A549 (cell line): ENCODE measurements at regions not wholly inside any gene's neighbourhood (a gene's known extent, or its start where the extent isn't known, plus 50 kb on each side); places are given as distances from the start of the nearest gene placed in this dataset.

Experiments
- ATAC-seq, 2 experiments: fragments of 200-7000 bp in 1 of 2; fragments of >200 bp in 1 of 2; cut with Nextera tagmentation in 1 of 2; cut with Tn5 transposase in 1 of 2; 3 replicates each; pipeline versions ENCODE4 v1.8.0 to v1.9.1; 2018 to 2020; ENCODE audit warnings: mild to moderate bottlenecking in 1 of 2, moderate library complexity in 1 of 2
- CTCF ChIA-PET: fragments of 300-600 bp; sonication (Branson Sonifier 250); formaldehyde crosslinking; extraction: SDS; loops from one replicate; lab custom pipeline; 2021; ENCODE audit warnings: antibody characterized with exemption, inconsistent platforms; lab: Yijun Ruan, JAX
- POLR2A ChIA-PET: fragments of 350-600 bp; formaldehyde crosslinking; extraction: SDS; loops from one replicate; lab custom pipeline; 2021; ENCODE audit warnings: antibody characterized with exemption, inconsistent platforms; lab: Yijun Ruan, JAX
- DNase-seq, 2 experiments: peaks; one replicate each; pipeline versions ENCODE4 v3.0.0 to v3.0.0-alpha.2; 2011 to 2016; ENCODE audit warnings: low read depth in 1 of 2, low spot score in 1 of 2
- FAIRE-seq: peaks from 2 replicates; lab custom pipeline; 2011; peaks lifted over from hg19 to GRCh38; lab: Jason Lieb, UNC
- H3K27ac ChIP-seq, 2 experiments: fragments of >200 bp; sonication (Bioruptor Twin); formaldehyde crosslinking; 3 replicates each; pipeline ENCODE4 v1.5.1; 2016 to 2017
- H3K4me1 ChIP-seq: fragments of >200 bp; sonication (Bioruptor Twin); formaldehyde crosslinking; 3 replicates; pipeline ENCODE4 v1.6.1; 2016
- H3K4me2 ChIP-seq: fragments of >200 bp; sonication (Bioruptor Twin); formaldehyde crosslinking; 3 replicates; pipeline ENCODE4 v1.6.1; 2016
- H3K4me3 ChIP-seq: fragments of >200 bp; sonication (Bioruptor Twin); formaldehyde crosslinking; 3 replicates; pipeline ENCODE4 v1.5.1; 2016
- H3K9me3 ChIP-seq: fragments of >200 bp; sonication (Bioruptor Twin); formaldehyde crosslinking; 3 replicates; pipeline ENCODE4 v1.6.1; 2016
- BHLHE40 ChIP-seq: IDR thresholded peaks from 2 replicates; pipeline ENCODE4 v1.6.1; 2012; ENCODE audit warnings: low read depth, low read length, inconsistent platforms
- CEBPB ChIP-seq, 2 experiments: fragments of >200 bp in 1 of 2; sonication (Bioruptor Twin) in 1 of 2; formaldehyde crosslinking in 1 of 2; IDR thresholded peaks; 2 replicates each; pipeline ENCODE4 v1.6.1; 2012 to 2016
- CHD4 ChIP-seq: fragments of 200-600 bp; sonication (generic); IDR thresholded peaks from 2 replicates; pipeline ENCODE4 v1.6.1; 2016; ENCODE audit warnings: antibody characterized with exemption, mild to moderate bottlenecking, borderline replicate concordance
- EHF ChIP-seq: fragments of 250-450 bp; sonication (Bioruptor Pico); IDR thresholded peaks from 2 replicates; pipeline ENCODE4 v1.5.0; 2020; ENCODE audit warnings: mild to moderate bottlenecking
- EP300 ChIP-seq, 2 experiments: fragments of >200 bp; sonication (Bioruptor Twin); formaldehyde crosslinking; IDR thresholded peaks; 2 replicates in 1 of 2; 3 replicates in 1 of 2; pipeline ENCODE4 v1.6.1; 2016 to 2017
- ESRRA ChIP-seq: fragments of 150-350 bp; IDR thresholded peaks from 2 replicates; pipeline ENCODE4 v1.6.1; 2014; ENCODE audit warnings: mild to moderate bottlenecking, low read length, borderline replicate concordance
- FOSB ChIP-seq: fragments of 250-450 bp; sonication (Bioruptor Pico); IDR thresholded peaks from 2 replicates; pipeline ENCODE4 v1.5.0; 2020; ENCODE audit warnings: mild to moderate bottlenecking, moderate library complexity
- FOSL2 ChIP-seq, 2 experiments: fragments of 450-650 bp in 1 of 2; fragments of >200 bp in 1 of 2; sonication (Bioruptor Twin) in 1 of 2; formaldehyde crosslinking; IDR thresholded peaks; 2 replicates each; pipeline versions ENCODE4 v1.5.0 to v1.6.1; 2016 to 2020; ENCODE audit warnings: mild to moderate bottlenecking in 1 of 2, moderate library complexity in 1 of 2
- FOXS1 ChIP-seq: fragments of 250-450 bp; sonication (Bioruptor Pico); IDR thresholded peaks from 2 replicates; pipeline ENCODE4 v1.5.0; 2020; ENCODE audit warnings: mild to moderate bottlenecking, moderate library complexity
- HEYL ChIP-seq: fragments of 250-450 bp; sonication (Bioruptor Pico); IDR thresholded peaks from 2 replicates; pipeline ENCODE4 v1.8.0; 2021; ENCODE audit warnings: mild to moderate bottlenecking, moderate library complexity
- HOXA7 ChIP-seq: fragments of 250-450 bp; sonication (Bioruptor Pico); IDR thresholded peaks from 2 replicates; pipeline ENCODE4 v1.5.0; 2020; ENCODE audit warnings: mild to moderate bottlenecking, moderate library complexity
- HOXB5 ChIP-seq: fragments of 250-450 bp; sonication (Bioruptor Pico); IDR thresholded peaks from 2 replicates; pipeline ENCODE4 v1.5.0; 2020; ENCODE audit warnings: mild to moderate bottlenecking, moderate library complexity
- KDM1A ChIP-seq: fragments of 200-600 bp; sonication (generic); IDR thresholded peaks from 2 replicates; pipeline ENCODE4 v1.6.1; 2016; ENCODE audit warnings: low read depth, mild to moderate bottlenecking
- MYC ChIP-seq: IDR thresholded peaks from 2 replicates; pipeline ENCODE4 v1.6.1; 2012; ENCODE audit warnings: mild to moderate bottlenecking, inconsistent platforms, low read length, improper control_type of control experiment, borderline replicate concordance
- NFE2L2 ChIP-seq: fragments of 150-350 bp; conservative IDR thresholded peaks from 2 replicates; pipeline ENCODE4 v1.6.1; 2014; ENCODE audit warnings: low read length
- NPAS2 ChIP-seq: fragments of 250-450 bp; sonication (Bioruptor Pico); IDR thresholded peaks from 2 replicates; pipeline ENCODE4 v1.8.0; 2022; ENCODE audit warnings: mild to moderate bottlenecking, moderate library complexity, borderline replicate concordance
- NR3C1 ChIP-seq: fragments of >200 bp; sonication (Bioruptor Twin); formaldehyde crosslinking; IDR thresholded peaks from 3 replicates; pipeline ENCODE4 v1.6.1; 2017
- POLR2A ChIP-seq: IDR thresholded peaks from 2 replicates; pipeline ENCODE4 v1.6.1; 2012; ENCODE audit warnings: mild to moderate bottlenecking, low read length
- RAD21 ChIP-seq, 2 experiments: fragments of >200 bp in 1 of 2; sonication (Bioruptor Twin) in 1 of 2; formaldehyde crosslinking in 1 of 2; IDR thresholded peaks in 1 of 2; conservative IDR thresholded peaks in 1 of 2; 2 replicates in 1 of 2; 3 replicates in 1 of 2; pipeline ENCODE4 v1.6.1; 2012 to 2018; ENCODE audit warnings: inconsistent platforms in 1 of 2
- RFX5 ChIP-seq: fragments of 450-650 bp; IDR thresholded peaks from 2 replicates; pipeline ENCODE4 v1.7.1; 2014; ENCODE audit warnings: antibody characterized with exemption, mild to moderate bottlenecking, moderate library complexity
- SMC3 ChIP-seq: fragments of >200 bp; sonication (Bioruptor Twin); formaldehyde crosslinking; IDR thresholded peaks from 3 replicates; pipeline ENCODE4 v1.6.1; 2018; ENCODE audit warnings: inconsistent platforms
- SREBF2 ChIP-seq: fragments of 450-650 bp; IDR thresholded peaks from 2 replicates; pipeline ENCODE4 v1.6.1; 2014; ENCODE audit warnings: mild to moderate bottlenecking, moderate library complexity
- ZFP36 ChIP-seq: fragments of 450-650 bp; IDR thresholded peaks from 2 replicates; pipeline ENCODE4 v1.6.1; 2014; ENCODE audit warnings: borderline replicate concordance; ENCODE audit not compliant: partially characterized antibody
- ZNF302 ChIP-seq: fragments of 250-450 bp; sonication (Bioruptor Pico); IDR thresholded peaks from 2 replicates; pipeline ENCODE4 v1.9.0; 2021; ENCODE audit warnings: inconsistent platforms, mild to moderate bottlenecking, moderate library complexity
- ZSCAN20 ChIP-seq: fragments of 250-450 bp; sonication (Bioruptor Pico); IDR thresholded peaks from 2 replicates; pipeline ENCODE4 v1.8.0; 2022; ENCODE audit warnings: mild to moderate bottlenecking, moderate library complexity
- WGBS: methylation state at CpG from one replicate; pipeline ENCODE4 v1.1.6; 2017; ENCODE audit errors: missing lambda C conversion rate; 5-methylcytosine and 5-hydroxymethylcytosine counted together
- TF ChIP-seq, protein P1 (sequence below): fragments of >200 bp; sonication (Bioruptor Twin); formaldehyde crosslinking; IDR thresholded peaks from 3 replicates; pipeline ENCODE4 v1.5.1; 2016
- TF ChIP-seq, protein P2 (sequence below): IDR thresholded peaks from 2 replicates; pipeline ENCODE4 v1.6.1; 2012
- TF ChIP-seq, protein P3 (sequence below): fragments of >200 bp; sonication (Bioruptor Twin); formaldehyde crosslinking; IDR thresholded peaks from 3 replicates; pipeline ENCODE4 v1.6.1; 2016
- TF ChIP-seq, protein P4 (sequence below): fragments of >200 bp; sonication (Bioruptor Twin); formaldehyde crosslinking; IDR thresholded peaks from 2 replicates; pipeline ENCODE4 v1.6.1; 2016
- TF ChIP-seq, protein P5 (sequence below): IDR thresholded peaks from 2 replicates; pipeline ENCODE4 v1.6.1; 2012
- TF ChIP-seq, protein P6 (sequence below): fragments of 450-650 bp; IDR thresholded peaks from 2 replicates; pipeline ENCODE4 v1.6.1; 2014; ENCODE audit warnings: antibody characterized with exemption

DNA sequence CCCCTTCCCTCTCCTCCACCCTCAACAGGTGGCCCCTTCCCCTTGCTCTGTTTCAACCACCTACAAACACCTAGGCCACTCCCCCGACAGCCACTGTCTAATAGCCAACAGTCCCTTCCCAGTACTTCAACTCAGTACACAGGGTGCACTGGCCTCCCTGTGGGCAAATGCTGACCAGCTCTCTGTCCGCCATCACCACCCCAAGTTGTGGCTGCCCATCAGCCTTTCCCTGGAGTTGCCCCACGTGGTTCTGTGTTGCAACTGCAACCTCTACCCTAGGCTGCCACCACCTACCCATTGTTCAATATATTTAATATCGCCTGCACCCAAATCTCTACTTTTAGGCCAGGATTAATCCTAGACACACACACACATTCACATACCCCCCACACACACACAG is 173.5 kb downstream of the MREG start:
- no peak overlapping the region for H3K4me3 ChIP-seq
- peak overlapping the region in 1 of 2 experiments; percentile 40; a peak in 2 of 6 replicates for H3K27ac ChIP-seq
- CTCF ChIA-PET: interaction anchor here (1.1 to 2.1 kb wide), 2 partner anchors 12 to 91 kb away, joined by 3 to 7 read pairs; no protein-coding TSS in a partner anchor
- H3K4me2 ChIP-seq: no peak overlapping the region
- no peaks in the 10 kb centered on the region for H3K9me3 ChIP-seq
- TF ChIP-seq, protein P1, sequence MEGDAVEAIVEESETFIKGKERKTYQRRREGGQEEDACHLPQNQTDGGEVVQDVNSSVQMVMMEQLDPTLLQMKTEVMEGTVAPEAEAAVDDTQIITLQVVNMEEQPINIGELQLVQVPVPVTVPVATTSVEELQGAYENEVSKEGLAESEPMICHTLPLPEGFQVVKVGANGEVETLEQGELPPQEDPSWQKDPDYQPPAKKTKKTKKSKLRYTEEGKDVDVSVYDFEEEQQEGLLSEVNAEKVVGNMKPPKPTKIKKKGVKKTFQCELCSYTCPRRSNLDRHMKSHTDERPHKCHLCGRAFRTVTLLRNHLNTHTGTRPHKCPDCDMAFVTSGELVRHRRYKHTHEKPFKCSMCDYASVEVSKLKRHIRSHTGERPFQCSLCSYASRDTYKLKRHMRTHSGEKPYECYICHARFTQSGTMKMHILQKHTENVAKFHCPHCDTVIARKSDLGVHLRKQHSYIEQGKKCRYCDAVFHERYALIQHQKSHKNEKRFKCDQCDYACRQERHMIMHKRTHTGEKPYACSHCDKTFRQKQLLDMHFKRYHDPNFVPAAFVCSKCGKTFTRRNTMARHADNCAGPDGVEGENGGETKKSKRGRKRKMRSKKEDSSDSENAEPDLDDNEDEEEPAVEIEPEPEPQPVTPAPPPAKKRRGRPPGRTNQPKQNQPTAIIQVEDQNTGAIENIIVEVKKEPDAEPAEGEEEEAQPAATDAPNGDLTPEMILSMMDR: no peak
- TF ChIP-seq FOSB (CRISPR knock-in tag) (no peak), SMC3 (no peak), MYC (no peak), KDM1A (no peak), SREBF2 (no peak), CHD4 (no peak), POLR2A (no peak), EP300 (IDR thresholded peaks at IDR 0.05) (no peak)
- TF ChIP-seq, protein P2, sequence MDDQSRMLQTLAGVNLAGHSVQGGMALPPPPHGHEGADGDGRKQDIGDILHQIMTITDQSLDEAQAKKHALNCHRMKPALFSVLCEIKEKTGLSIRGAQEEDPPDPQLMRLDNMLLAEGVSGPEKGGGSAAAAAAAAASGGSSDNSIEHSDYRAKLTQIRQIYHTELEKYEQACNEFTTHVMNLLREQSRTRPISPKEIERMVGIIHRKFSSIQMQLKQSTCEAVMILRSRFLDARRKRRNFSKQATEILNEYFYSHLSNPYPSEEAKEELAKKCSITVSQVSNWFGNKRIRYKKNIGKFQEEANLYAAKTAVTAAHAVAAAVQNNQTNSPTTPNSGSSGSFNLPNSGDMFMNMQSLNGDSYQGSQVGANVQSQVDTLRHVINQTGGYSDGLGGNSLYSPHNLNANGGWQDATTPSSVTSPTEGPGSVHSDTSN: no peak
- TF ChIP-seq, all 56 proteins: peak for 0
- POLR2A ChIA-PET: no interaction called here
- FAIRE-seq (no peak), DNase-seq (no peak), ATAC-seq (peak; percentile 47 to 66; a peak in 4 of 6 replicates)
- 73% methylated on average over 4 of the region's 4 CpGs for WGBS
- H3K4me1 ChIP-seq: peaks cover 14% of the 10 kb centered on the region

DNA sequence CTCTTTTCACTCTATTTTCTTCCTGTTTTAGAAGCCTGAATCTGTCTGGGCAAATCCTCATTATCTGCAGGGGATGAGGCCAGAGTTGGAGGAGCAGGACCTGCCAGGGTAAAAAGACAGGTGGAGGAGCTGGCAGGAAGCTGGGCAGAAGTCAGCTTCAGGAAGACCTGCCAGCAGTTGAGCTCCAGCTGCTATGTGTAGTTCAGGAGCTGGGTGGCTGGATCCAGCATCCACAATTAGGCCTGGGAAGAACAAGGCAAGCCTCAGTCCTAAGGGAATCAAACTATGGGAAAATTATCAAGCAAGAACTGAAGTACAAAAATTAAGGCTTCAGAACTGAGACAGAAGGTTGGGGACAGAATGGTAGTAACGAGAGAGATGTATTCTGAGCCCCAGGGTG is 174.0 kb downstream of the MREG start:
- ATAC-seq (no peak), FAIRE-seq (no peak), DNase-seq (no peak)
- POLR2A ChIA-PET: no interaction called here
- TF ChIP-seq, protein P3, sequence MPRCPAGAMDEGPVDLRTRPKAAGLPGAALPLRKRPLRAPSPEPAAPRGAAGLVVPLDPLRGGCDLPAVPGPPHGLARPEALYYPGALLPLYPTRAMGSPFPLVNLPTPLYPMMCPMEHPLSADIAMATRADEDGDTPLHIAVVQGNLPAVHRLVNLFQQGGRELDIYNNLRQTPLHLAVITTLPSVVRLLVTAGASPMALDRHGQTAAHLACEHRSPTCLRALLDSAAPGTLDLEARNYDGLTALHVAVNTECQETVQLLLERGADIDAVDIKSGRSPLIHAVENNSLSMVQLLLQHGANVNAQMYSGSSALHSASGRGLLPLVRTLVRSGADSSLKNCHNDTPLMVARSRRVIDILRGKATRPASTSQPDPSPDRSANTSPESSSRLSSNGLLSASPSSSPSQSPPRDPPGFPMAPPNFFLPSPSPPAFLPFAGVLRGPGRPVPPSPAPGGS: no peak
- no peak for TF ChIP-seq NR3C1
- no peak for TF ChIP-seq NPAS2 (CRISPR knock-in tag)
- TF ChIP-seq, protein P4, sequence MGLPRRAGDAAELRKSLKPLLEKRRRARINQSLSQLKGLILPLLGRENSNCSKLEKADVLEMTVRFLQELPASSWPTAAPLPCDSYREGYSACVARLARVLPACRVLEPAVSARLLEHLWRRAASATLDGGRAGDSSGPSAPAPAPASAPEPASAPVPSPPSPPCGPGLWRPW: no peak
- TF ChIP-seq FOXS1 (CRISPR knock-in tag): no peak
- TF ChIP-seq HOXA7 (CRISPR knock-in tag): no peak
- TF ChIP-seq ZNF302: no peak
- no peak for TF ChIP-seq ZFP36
- no peak for TF ChIP-seq HEYL
- TF ChIP-seq KDM1A: no peak
- TF ChIP-seq, protein P5, sequence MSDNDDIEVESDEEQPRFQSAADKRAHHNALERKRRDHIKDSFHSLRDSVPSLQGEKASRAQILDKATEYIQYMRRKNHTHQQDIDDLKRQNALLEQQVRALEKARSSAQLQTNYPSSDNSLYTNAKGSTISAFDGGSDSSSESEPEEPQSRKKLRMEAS: no peak
- CTCF ChIA-PET: interaction anchor here (1.1 to 2.1 kb wide), 2 partner anchors 11 to 92 kb away, joined by 3 to 7 read pairs; no protein-coding TSS in a partner anchor
- Histone ChIP-seq H3K9me3 (no peaks in the 10 kb centered on the region), H3K27ac (peak overlapping the region in 1 of 2 experiments; percentile 40; a peak in 3 of 6 replicates), H3K4me1 (peaks cover 16% of the 10 kb centered on the region), H3K4me3 (no peak overlapping the region), H3K4me2 (no peak overlapping the region)
- WGBS: 76% methylated on average over 1 of the region's 1 CpG

DNA sequence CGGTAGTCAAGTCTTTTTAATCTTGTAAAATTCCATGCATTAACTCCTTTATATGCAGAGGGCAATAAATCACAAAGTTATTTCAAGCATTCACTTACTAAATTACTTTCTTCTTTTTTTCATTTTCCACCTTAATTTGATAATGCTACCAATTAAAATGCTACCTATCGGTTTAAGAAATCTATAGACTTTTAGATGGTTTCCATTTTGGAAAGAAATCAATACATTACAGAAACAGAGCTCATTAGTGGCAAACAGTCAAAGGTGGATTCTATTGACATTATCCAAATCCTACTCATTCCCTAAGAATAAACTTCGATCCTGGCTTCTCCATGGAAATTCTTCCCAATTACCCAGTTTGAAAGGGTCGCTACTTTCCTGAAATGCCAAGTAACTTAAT is 176.5 kb downstream of the MREG start:
- H3K4me2 ChIP-seq: no peak overlapping the region
- peaks cover 22% of the 10 kb centered on the region for H3K4me1 ChIP-seq
- CTCF ChIA-PET: no interaction called here
- no peak for FAIRE-seq
- no peak overlapping the region for H3K4me3 ChIP-seq
- TF ChIP-seq RAD21 (conservative IDR thresholded peaks at IDR 0.05 in 1 of 2, IDR thresholded peaks at IDR 0.05 in 1 of 2) (no peak), POLR2A (no peak), NFE2L2 (no peak), HOXB5 (no peak), RFX5 (no peak), BHLHE40 (no peak), CEBPB (IDR thresholded peaks at IDR 0.05) (no peak), FOXS1 (CRISPR knock-in tag) (no peak), FOSL2 (IDR thresholded peaks at IDR 0.05) (no peak), FOSL2 (CRISPR knock-in tag; IDR thresholded peaks at IDR 0.05) (no peak), ESRRA (no peak), EHF (CRISPR knock-in tag) (no peak), ZSCAN20 (no peak)
- TF ChIP-seq, protein P6, sequence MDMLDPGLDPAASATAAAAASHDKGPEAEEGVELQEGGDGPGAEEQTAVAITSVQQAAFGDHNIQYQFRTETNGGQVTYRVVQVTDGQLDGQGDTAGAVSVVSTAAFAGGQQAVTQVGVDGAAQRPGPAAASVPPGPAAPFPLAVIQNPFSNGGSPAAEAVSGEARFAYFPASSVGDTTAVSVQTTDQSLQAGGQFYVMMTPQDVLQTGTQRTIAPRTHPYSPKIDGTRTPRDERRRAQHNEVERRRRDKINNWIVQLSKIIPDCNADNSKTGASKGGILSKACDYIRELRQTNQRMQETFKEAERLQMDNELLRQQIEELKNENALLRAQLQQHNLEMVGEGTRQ: no peak
- TF ChIP-seq, protein P4: no peak
- POLR2A ChIA-PET: no interaction called here
- WGBS: 86% methylated on average over 4 of the region's 4 CpGs
- no peak for ATAC-seq
- H3K27ac ChIP-seq: no peak overlapping the region
- DNase-seq: no peak
- H3K9me3 ChIP-seq: no peaks in the 10 kb centered on the region
